NB4 (cell line): ENCODE measurements at regions not wholly inside any gene's neighbourhood (a gene's known extent, or its start where the extent isn't known, plus 50 kb on each side); places are given as distances from the start of the nearest gene placed in this dataset.

ENCODE experiments used
- MYC ChIP-seq: IDR thresholded peaks from 2 replicates; pipeline ENCODE4 v1.6.1; 2011; ENCODE audit warnings: low read depth, low read length
- POLR2A ChIP-seq: IDR thresholded peaks from 2 replicates; pipeline ENCODE4 v1.6.1; 2011; ENCODE audit warnings: mild to moderate bottlenecking; ENCODE audit not compliant: insufficient read length; ENCODE audit errors: extremely low read depth
- TF ChIP-seq, protein P1 (sequence below): IDR thresholded peaks from one replicate; pipeline ENCODE4 v1.5.1; 2012; ENCODE audit warnings: low read depth, low read length
- TF ChIP-seq, protein P2 (sequence below): IDR thresholded peaks from 2 replicates; pipeline ENCODE4 v1.6.1; 2011; ENCODE audit warnings: low read depth, low read length

DNA sequence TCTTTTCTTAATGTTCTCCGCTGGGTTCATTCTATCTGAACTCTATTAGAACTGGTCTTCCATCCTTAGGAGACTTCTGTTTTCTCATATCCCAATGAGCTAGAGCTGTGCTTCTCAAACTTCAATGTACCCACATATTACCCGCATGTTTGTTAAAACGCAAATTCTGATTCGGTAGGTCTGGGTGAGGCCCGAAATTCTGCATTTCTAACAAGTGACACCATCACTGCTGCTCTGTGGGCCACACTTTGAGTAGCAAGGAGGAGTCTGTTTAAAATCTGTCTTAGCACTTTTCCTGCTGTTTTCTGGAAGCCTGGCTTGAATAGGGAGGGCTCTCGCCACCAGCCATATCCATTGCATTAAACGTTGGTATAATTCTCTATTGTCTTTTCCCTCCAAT lies 151.9 kb upstream of the CLINT1 start:
- TF ChIP-seq POLR2A (no peak), MYC (no peak)
- TF ChIP-seq, protein P1, sequence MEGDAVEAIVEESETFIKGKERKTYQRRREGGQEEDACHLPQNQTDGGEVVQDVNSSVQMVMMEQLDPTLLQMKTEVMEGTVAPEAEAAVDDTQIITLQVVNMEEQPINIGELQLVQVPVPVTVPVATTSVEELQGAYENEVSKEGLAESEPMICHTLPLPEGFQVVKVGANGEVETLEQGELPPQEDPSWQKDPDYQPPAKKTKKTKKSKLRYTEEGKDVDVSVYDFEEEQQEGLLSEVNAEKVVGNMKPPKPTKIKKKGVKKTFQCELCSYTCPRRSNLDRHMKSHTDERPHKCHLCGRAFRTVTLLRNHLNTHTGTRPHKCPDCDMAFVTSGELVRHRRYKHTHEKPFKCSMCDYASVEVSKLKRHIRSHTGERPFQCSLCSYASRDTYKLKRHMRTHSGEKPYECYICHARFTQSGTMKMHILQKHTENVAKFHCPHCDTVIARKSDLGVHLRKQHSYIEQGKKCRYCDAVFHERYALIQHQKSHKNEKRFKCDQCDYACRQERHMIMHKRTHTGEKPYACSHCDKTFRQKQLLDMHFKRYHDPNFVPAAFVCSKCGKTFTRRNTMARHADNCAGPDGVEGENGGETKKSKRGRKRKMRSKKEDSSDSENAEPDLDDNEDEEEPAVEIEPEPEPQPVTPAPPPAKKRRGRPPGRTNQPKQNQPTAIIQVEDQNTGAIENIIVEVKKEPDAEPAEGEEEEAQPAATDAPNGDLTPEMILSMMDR: no peak
- TF ChIP-seq, protein P2, sequence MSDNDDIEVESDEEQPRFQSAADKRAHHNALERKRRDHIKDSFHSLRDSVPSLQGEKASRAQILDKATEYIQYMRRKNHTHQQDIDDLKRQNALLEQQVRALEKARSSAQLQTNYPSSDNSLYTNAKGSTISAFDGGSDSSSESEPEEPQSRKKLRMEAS: no peak
